GM21737 (cell line): ENCODE measurements at regions not wholly inside any gene's neighbourhood (a gene's known extent, or its start where the extent isn't known, plus 50 kb on each side); places are given as distances from the start of the nearest gene placed in this dataset.
A peak's percentile ranks its signal among the peaks of the same experiment; 100 is the strongest.
"Not testable (repeated sequence)": the region's sequence is repeated elsewhere in the genome, so short reads cannot be mapped to it uniquely, and the experiment has no call there.

ENCODE experiments used
- ATAC-seq: cut with Tn5 transposase; IDR thresholded peaks from one replicate; pipeline ENCODE4 v1.9.1; 2021; ENCODE audit warnings: mild to moderate bottlenecking, moderate library complexity; ENCODE audit not compliant: unreplicated experiment

DNA sequence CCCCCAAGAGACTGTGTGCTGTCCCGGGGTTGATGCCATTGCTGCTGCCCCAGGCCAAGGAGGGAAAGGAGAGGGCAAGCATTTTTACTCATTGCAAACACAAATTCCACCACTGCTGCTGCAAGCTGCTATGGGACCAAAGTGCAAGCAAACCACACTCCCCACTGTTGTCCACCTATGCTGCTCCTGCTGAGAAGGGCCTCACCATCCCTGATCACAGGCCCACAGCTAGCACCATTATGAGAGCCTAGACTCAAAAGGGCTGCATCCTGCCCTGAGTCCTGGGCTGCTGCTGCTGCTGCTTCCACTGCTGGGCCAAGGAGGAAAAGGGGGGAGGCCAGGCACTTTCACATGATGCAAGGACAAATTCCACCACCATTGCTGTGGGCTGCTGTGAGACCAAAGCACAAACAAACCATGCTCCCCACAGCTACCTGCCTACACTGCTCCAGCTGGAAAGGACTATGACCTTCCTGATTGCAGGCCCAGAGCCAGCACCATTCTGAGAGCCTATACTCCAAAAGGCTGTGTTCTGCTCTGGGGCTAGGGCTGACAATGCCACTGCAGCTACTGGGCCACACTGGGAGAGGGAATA lies 218.2 kb upstream of the ZCCHC13 start:
- ATAC-seq, result no peak

- no peak for ATAC-seq
Observed at GRCh38 chrX:74080165-74080564, 223.8 kb upstream of the ZCCHC13 start.

- no peak for ATAC-seq
Observed at GRCh38 chrX:74065831-74066390, 213.4 kb upstream of the XIST start.

DNA sequence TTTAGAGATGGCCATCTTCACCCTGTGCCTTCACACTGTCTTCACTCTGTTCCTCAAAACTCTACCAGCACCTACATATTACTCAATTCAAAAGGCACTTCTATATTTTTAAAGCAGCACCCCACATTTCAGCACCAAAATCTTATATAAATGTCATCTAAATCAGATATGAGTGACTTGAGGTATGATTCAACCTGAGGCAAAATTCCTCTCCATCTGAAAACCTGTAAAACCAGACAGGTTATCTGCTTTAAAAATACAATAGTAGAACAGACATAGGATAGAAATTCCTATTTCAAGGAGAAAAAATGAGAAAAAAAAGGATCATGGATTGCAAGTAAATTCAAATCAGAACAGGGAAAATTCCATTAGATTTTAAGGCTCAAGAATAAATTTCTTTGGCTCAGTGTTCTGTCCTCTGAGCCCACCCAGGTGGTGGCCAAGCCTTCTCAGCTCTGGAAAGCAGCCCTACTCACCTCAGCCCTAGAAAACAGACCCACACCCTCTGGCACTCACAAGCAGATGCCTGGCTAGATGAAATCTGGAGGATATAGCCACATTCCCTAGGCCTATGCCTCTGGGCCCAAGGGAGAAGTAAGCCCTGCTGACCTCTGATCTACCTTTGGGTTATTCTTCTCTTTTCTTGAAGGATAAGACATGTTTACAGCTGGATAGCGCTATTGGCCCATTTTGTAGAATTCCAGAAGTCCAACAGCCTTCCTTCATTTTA lies 211.1 kb upstream of the XIST start:
- ATAC-seq, result no peak

DNA sequence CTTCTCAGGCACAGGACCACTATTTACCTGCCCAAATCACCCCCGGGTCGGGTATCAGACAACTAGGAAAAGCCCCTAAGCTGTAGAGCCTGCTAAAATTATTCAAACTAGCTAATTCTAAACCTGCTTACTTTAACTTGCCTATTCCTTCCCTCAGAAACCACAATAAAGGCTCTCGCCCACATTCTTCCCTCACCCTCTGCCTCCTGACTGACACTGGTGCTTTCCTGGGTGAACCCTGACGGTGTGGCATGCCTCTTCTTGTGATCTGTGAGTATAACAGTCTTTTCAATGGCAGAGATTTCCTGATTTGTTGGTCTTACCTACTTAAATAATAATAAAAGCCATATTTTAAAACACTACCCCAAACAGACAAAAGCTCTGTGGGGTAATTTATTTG lies 209.4 kb upstream of the XIST start:
- ATAC-seq, result no peak

DNA sequence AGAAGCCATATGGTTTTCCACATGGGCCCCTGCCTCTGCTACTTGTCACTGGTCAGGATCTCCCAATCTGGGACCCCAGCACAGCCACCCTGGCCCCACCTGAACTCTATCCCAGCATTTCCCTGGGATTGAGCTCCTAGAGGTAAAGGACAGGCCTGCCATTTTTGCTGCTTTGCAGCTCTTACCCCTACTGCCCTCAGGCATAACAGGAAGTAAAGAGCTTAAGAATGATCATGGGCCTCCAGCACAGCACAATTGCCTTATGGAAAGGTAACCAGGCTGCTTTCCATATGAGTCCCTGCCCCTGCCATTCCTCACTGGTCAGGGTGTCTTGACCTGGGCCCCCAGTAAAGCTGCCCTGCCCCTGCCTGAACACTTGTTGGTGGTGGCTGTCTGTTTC lies 196.6 kb upstream of the XIST start:
- no peak for ATAC-seq

DNA sequence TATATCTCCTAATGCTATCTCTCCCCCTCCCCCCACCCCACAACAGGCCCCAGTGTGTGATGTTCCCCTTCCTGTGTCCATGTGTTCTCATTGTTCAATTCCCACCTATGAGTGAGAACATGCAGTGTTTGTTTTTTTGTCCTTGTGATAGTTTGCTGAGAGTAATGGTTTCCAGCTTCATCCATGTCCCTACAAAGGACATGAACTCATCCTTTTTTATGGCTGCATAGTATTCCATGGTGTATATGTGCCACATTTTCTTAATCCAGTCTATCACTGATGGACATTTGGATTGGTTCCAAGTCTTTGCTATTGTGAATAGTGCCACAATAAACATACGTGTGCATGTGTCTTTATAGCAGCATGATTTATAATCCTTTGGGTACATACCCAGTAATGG lies 181.6 kb upstream of the XIST start:
- not testable (repeated sequence) for ATAC-seq

DNA sequence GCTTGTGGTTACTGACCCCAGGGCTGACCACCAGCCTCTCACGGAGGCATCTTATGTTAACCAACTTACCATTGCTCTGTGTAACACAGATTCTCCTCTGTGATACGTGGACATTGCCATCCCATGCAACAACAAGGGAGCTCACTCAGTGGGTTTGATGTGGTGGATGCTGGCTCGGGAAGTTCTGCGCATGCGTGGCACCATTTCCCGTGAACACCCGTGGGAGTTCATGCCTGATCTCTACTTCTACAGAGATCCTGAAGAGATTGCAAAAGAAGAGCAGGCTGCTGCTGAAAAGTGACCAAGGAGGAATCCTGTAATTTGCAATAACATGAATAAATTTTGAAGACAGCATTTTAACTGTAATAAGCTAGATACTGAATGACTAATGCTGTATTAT lies 179.0 kb upstream of the XIST start:
- ATAC-seq, result not testable (repeated sequence)

- ATAC-seq, result not testable (repeated sequence)
Observed at GRCh38 chrX:74030766-74031165, 178.3 kb upstream of the XIST start.

- not testable (repeated sequence) for ATAC-seq
Observed at GRCh38 chrX:74025145-74025544, 172.6 kb upstream of the XIST start.

- ATAC-seq, result no peak
Observed at GRCh38 chrX:74023203-74023602, 170.7 kb upstream of the XIST start.

DNA sequence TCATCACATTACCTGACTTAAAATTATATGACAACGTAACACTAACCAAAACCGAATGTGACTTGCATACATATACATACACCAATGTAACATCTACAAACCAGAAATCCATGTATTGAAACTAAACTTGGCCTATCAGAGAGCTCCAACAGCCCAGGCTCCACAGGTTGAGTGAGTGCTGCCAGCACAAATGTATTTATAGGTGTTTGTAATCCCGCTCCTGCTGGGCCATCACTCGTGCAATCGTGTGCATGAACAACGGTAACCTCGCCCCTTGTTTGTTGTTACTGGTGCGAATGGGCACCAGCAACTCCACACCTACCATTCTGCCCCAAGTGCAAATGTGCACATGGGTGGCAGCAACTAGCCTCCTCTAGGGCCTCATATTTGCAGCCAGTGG lies 165.7 kb upstream of the XIST start:
- no peak for ATAC-seq

DNA sequence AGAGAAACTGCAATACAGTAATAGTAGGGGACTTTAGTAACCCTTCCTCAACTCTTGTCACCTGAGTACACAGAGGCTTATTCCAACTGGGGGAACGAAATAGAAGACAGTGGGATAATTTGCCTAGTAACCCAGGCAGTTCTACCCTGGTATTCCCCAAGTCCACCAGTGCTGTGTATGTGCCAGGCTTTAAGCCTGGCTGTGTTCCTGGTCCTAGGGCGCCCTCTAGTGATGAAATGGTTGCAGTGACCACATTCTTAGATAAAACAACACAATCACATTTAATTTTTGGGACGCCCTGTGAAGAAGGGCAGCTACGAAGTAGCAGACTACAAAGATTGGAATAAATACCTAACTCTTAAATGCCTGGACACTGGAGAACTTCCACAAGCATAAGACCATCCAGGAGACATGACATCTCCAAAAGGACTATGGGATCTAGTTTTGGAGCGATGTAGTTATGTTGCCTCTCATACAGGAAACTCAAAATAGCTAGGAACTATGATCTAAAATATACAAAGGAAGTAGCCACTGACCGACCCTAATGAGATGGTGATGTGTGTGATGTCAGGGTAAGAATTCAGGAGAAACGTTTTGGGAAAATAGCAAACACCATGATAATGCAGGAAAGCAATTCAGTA lies 163.0 kb upstream of the XIST start:
- peak; percentile 69 for ATAC-seq

DNA sequence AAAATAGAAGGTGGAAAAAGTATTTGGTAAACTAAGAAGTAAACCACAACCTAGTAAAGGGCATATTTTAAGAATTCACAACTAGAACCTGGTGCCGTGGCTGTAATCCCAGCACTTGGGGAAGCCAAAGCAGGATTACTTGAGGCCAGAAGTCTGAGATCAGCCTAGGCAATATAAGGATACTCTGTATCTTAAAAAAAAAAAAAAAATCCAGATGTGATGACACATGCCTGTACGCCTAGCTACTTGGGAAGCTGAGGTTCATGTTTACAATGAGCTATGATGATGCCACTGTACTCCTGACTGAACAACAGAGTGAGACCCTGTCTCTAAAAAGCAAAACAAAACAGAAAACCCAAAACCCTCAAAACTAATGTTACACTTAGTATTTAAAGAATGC lies 156.5 kb upstream of the XIST start:
- ATAC-seq, result no peak

DNA sequence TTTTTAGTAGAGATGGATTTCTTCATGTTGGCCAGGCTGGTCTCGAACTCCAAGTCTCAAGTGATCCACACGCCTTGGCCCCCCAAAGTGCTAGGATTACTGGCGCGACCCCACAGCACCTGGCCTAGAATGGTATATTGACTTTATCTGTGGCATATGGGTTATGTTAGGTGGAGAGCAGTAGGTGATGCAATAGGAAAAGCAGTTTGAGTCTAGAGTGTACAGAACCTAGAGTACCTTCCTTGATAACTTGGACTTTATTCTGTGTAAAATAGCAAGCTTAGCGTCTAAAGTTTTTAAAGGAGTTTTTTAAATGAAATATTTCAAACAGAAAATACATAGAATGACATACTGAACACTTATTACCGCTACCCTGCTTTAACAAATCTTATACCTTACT lies 139.5 kb upstream of the XIST start:
- no peak for ATAC-seq

DNA sequence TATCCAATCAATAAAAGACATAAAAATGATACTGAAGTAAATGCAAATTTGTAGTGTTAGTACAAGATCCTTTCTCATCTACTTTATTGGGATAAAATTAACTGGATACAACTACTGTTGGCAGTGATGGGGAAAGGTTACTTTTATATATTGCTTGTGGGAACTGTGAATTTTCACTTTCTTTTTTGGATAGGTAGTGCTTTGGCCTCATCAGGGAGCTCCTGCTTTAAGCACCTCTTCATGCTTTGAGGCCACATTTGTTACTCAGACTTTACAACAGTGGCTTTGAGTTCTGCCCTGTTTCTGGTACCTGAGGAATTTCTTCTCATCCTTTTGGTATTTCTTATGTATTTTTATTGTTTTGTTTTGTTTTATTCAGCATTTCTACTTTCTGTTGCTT lies 134.7 kb upstream of the XIST start:
- no peak for ATAC-seq

DNA sequence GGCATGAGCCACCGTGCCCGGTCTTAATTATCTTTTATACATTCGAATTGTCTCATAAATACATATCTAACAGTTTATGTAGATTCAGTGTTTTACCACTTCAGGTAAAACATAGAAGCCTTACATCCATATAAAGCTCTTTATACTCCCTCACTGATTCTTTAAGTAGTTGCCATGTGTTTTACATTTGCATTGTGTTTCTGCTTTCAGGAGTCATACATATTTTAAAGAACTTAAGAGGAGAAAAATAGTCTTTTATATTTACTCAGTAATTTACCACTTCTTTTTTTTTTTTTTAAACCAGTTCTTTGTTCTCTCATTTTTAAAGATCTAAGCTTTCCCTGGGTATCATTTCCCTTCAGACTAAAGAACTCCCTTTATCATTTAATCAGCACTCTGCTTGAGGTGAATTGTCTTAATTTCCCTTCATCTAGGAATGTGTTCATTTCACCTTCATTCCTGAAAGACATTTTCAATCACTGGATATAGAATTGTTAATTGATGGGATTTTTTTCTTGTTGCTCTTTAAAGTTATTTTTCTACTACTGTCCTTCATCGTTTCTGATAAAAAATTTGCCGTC lies 127.1 kb upstream of the XIST start:
- ATAC-seq, result no peak

DNA sequence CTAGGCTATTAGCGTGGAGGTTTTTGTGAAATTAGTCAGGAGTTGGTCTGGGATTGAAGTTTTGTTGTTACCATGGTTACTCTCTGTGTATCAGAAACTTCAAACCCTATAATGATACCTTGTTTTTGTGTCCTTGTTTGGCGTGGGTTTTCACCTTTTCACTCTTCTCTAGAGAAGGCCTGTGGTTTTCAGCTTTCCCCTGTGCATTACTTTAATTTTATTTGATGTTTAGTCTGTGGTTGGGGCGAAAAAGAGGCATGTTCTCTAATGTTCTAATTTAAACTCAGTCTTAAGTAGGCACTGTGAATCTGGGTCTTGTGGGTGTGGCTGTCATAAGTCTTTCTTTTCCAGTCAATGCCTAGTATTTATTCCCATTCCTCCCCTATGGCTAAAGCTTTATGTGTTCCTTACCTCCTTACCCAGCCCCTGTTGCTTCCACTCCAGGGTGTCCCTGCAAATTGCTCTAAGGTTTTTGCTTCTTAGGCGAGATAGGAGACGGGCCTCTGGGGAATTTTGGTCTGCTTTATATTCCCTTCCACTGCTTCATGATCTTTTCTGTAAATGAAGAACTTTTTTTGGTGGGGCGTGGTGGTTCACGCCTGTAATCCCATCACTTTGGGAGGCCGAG lies 125.1 kb upstream of the XIST start:
- peak; percentile 68 for ATAC-seq

DNA sequence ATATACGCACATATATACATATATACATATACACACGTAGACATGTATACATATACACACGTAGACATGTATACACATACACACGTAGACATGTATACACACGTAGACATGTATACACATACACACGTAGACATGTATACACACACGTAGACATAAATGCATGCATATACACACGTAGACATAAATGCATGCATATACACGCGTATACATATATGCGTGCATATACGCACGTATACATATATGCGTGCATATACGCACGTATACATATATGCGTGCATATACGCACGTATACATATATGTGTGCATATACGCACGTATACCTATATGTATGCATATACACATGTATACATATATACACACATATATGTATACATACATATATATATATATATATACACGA lies 114.9 kb upstream of the XIST start:
- ATAC-seq, result not testable (repeated sequence)

DNA sequence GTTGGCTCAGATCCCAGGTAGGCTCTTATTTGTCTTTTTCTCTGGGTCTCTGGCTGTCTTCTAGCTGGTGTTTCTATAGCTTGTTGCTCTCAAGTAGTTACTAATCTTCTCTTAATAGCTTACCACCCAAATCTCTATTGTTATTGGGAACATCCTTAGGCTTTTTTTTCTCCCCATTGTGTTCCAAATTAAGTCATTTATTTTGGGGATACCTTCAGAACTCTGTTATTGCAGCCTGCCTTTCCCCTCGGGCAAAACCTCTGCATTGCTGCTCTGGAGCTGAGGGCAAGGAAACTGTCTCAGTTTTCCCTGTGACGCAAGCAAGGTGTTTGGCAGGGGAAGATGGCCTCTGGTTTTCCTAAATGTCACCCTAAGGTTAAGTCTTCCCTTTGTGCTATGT lies 113.3 kb upstream of the XIST start:
- no peak for ATAC-seq

DNA sequence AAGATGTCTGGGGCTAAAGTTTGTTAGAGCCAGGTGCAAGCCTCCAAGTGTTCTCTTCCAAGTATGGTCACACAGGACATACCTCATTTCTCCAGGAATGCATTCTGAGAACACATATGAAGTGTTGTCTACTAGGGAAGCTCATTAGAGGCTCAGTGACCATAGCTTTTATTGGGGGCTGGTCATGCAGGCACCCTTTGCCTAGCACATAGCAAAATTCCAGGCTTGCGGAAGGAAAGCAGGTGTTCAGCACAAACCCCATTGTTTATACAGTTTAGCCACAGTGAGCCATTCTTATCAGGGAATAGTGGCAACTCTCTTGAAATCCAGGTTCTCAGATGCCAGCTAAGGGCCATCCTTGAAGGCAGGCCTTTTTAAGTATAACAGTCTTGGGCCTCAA lies 112.1 kb upstream of the XIST start:
- ATAC-seq, result no peak
